ENCODE measurements at regions not wholly inside any gene's neighbourhood (a gene's known extent, or its start where the extent isn't known, plus 50 kb on each side); places are given as distances from the start of the nearest gene placed in this dataset.
"Not testable (repeated sequence)": the region's sequence is repeated elsewhere in the genome, so short reads cannot be mapped to it uniquely, and the experiment has no call there.

DNA sequence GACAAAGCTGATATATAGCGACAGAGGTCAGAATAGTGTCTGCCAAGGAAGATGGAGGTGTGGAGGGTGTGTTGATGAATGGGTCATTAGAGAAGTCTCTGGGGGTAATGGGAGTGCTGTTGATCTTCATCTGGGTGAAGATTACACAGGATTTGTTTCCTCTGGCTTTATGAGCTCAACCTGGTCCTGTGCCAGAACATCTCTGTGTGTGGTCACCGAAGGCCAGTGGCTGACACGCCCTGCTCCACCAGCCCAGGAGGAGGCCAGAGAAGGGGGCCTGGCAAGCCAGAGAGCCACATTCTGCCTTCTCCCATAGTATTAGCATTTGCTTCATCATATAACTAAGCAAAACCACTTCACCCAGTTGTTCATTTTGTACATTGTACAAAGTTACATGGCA is 121.1 kb downstream of the ZNF621 start:
- DNase-seq (ENCODE audit: low read depth in 2 of 2), result no peak

DNA sequence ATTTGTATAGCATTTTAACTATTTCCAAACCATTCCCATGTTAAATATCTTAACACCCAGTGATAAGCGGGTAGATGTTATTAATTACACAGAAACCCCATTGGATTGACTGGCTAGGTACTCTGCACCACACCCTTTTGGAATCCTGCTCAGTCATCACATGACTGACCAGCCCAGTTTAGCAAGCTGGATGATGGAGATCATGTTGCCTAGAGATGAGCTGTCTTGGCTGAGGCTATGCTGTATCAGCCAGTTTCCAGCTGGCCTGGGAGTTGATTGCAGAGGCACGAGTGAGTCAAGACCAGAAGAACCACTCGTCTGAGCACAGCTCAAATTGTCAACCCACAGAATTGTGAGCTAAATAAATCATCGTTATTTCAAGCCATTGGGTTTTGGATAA is 124.6 kb downstream of the ZNF621 start:
- DNase-seq (ENCODE audit: low read depth in 2 of 2), result no peak

DNA sequence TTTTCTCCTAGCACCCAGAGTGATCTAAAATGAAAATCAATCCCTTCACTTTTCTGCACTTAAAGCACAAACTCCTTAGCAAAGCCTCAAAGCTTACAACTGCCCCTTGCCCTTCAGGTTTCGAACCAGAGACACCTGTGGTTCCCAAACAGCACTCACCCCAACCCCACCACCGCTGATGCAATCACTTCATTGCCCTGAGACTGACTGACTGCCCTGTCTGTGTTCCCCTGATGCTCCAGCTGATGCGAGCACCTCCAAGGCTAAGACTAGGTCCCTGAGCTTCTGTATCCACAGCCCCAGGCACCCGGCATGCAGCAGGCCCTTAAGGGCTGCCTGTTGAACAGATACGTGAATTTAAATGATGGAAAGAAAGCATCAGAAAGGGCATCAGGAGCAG is 127.3 kb downstream of the ZNF621 start:
- DNase-seq (ENCODE audit: low read depth in 2 of 2), result no peak

DNA sequence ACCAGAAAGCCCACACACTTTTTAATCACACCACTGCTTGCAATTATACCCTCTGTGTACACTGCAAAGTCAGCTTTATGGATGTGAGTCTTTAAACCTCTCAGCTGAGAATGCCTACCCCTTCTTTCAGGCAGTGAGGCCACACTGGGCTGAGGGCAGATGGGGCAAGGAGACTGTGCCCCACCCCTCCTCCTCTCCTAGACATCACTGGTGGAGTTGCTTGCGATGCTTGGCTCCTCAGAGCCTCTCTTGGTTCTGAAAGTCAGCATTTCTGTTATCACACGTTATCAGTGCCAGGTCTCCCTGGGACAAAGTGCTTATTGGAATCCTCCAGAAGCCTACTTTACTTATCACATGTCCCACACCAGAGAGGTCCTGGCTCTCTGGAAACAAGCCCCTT is 128.2 kb downstream of the ZNF621 start:
- no peak for DNase-seq (ENCODE audit: low read depth in 2 of 2)

DNA sequence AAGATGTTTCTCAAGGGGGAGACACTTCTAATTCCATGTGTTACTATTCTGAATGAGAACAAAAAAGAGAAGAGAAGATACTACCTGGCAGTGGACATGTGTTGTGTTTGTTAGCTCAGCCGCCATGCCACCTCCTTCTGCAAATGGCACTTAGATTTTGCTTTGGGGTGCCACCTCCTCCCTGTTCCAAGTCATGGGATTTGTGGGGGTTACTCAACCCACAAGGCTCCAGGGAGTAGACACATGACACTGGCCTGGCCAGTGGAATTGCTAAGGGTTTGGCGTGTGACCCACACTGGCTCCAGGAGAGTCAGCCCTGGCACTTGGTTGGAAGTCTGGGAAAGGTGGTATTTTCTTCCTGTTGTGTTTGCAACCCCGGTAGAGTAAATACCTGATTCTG is 129.1 kb downstream of the ZNF621 start:
- DNase-seq (ENCODE audit: low read depth in 2 of 2), result no peak

DNA sequence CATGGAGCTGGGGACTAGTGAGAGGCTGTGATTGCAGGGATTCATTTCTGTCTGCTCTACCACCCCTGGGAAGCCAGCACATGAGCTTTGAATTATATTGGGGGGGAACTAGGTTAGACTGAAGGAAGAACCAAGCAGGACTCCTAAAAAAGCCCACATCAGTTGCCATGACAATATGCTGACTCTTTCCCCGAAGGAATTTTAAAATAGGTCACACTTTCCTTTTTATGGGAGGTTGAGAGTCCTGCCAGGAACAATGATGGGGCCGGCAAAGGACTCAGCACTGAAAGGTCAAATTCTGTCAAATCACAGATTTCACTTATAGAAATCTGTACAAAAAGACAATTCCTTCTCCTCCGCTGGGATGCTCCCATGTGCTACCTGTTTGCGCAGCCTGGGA is 130.8 kb downstream of the ZNF621 start:
- DNase-seq (ENCODE audit: low read depth in 2 of 2), result no peak

DNA sequence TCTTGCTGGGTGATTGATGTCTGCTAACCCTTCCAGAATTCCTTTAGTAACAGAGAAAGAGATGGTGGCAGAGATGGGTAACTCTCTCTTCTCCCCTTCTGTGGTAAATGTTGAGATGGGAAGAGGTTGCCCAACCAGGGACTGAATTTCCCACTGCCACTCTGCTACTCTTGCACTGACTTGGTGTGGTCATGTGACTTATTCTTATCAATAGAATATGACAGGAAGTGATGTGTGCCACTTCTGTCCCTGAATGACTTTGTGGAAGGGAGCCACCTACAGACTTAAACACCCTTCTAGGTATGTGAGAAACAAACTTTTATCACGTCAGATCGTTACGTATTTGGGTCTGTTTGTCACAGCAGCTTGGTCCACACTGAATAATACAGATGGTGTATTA is 132.9 kb downstream of the ZNF621 start:
- DNase-seq (ENCODE audit: low read depth in 2 of 2), result no peak

DNA sequence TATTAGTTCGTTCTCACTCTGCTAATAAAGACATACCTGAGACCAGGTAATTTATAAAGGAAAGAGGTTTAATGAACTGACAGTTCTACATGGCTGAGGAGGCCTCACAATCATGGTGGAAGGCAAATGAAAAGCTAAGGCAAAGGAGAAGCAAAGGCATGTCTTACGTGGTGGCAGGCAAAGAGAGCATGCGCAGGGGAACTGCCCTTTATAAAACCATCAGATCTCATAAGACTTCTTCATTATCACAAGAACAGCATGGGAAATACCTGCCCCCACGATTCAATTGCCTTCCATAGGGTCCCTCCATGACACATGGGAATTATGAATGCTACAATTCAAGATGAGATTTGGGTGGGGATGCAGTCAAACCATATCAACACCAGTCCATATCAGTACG is 133.5 kb downstream of the ZNF621 start:
- no peak for DNase-seq (ENCODE audit: low read depth in 2 of 2)

DNA sequence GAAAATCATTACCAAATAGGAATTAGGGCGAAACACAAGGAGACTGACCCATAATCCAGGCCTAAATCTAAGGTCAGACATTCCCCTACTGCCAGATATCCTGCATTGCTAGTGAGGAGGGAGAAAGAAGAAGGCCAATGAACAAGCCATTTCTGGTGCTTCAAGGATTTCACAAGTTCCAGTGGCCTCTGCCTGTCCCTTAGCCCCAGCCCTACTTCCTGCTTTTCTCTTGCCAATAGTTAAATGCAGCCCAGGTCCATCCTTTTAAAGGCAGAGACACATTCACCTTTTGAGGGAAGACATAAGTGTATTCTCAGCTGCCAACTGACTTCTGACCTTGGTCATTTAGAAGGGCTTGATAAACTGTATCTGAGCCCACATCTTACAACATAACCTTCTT is 135.8 kb downstream of the ZNF621 start:
- no peak for DNase-seq (ENCODE audit: low read depth in 2 of 2)

DNA sequence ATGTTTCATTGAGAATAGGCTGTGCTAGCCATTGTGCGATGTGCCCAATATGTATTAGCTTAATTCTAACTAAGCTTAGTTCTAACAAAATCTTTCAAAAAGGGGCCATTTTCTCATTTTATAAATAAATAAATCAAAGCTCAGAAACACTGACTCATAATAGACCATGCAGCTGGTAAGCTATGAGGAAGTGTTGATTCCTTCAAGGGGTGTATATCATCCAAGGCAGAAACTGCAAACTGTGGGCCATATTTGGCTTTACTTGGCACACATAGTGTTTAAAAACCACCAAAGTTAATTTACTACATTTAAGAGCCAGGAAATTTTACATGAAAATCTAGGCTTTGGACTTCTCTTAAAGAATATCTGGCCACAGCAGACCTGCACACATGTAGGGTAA is 136.5 kb downstream of the ZNF621 start:
- DNase-seq (ENCODE audit: low read depth in 2 of 2), result no peak

DNA sequence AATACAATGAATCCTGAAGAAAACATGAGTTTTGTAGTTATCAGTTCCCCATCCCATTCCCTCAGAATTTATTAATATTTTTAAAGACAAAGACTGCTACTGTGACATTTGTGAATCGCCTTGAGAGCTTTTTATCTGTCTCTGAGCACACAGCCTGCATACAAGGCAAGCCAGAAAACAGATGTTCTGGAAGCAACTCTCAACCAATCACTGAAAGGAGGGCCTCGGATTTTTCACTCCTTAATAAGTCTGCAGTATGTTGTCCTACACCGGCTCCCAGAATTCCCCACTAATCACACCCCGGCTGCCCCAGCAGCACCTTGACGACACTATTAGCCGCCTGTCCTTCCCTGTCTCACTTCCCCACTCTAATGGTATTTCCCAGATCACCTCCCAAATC is 138.5 kb downstream of the ZNF621 start:
- DNase-seq (ENCODE audit: low read depth in 2 of 2), result no peak

DNA sequence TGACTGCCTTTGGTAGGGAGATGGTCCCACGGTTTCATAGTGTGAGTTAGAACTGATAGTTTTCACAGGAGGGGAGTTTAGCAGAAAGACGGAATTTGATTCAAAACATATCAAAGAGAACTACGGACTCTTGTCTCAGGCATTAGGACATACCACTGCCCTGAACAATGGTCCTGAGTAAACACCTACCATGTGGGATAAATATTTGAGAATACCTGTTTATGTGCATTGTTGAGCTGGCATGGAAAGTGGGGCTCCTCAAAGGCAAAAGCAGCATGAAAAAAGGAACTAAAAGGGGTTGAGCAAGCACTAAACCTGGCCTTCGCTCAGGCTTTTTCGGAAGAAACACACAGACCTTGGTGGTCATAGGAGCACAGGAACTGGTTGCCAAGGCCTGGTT is 144.4 kb downstream of the ZNF621 start:
- DNase-seq (ENCODE audit: low read depth in 2 of 2), result no peak

DNA sequence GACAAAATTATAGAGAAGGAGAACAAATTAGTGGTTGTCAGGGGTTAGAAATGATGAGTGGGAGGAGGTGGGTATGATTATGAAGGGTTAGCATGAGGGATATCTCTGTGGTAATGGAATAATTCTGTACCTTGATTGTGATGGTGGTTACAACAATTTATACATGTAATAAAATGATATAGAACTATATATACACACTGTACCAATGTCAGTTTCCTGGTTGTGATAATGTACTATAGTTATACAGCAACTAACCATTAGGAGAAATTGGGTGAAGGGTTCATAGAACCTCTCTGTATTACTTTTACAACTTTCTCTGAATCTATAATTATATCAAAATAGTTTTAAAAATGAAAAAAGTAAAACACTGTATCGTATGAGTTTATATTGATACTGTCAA is 148.1 kb downstream of the ZNF621 start:
- DNase-seq (ENCODE audit: low read depth in 2 of 2), result no peak

DNA sequence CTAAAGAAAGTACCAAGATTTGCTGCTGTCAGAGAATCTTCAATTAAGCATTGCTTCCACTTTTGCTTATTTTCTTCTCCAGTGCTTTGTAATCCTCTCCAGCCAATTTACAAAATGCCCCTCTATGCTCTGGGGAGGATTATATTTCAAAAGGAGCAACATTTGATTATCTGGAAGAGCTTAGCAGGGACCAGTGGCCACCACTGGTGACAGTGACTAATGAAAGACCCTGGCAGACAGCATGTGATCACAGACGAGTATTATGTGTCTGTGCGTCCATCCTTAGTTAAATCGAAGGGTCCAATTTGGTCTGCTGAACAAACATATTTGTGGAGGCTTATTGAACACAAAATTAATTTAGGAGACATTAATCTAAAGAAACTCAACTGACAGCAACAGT is 152.6 kb downstream of the ZNF621 start:
- no peak for DNase-seq (ENCODE audit: low read depth in 2 of 2)

DNA sequence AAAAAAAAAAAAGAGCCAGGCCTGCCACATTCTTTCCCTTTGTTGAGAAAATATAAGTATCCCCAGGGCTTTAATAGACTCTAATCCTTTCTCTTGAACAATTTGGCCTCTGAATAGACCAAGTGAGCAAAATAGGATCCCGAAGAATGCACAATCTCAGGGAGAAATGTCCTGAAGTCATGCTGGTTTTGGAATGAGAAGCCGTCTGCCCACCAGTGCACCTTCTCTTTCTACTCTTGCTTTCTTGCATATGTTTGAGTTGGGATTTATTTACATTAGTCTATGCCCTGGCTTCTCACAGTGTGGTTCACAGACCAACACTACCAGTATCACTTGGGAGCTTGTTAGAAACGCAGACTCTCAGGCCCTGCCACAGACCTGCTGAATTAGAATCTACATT is 153.0 kb downstream of the ZNF621 start:
- no peak for DNase-seq (ENCODE audit: low read depth in 2 of 2)

DNA sequence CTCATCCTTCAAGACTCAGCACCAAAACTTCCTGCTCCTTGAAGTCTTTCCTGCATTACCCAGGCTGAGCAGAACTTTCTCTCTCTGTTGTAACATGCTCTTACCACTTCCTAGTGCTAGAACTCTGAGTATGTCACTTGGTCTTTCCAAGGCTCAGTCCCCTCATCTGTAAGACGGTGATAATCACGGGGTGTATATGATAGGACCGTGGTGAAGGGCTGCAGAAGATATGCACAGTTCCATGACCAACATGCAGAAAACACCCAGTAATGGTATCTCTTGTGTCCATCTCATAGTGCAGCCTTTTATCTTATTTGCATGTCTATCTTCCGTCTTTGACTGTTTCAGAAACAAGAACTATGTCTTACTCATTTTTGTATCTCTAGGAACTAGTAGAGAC is 154.5 kb downstream of the ZNF621 start:
- DNase-seq (ENCODE audit: low read depth in 2 of 2), result no peak

DNA sequence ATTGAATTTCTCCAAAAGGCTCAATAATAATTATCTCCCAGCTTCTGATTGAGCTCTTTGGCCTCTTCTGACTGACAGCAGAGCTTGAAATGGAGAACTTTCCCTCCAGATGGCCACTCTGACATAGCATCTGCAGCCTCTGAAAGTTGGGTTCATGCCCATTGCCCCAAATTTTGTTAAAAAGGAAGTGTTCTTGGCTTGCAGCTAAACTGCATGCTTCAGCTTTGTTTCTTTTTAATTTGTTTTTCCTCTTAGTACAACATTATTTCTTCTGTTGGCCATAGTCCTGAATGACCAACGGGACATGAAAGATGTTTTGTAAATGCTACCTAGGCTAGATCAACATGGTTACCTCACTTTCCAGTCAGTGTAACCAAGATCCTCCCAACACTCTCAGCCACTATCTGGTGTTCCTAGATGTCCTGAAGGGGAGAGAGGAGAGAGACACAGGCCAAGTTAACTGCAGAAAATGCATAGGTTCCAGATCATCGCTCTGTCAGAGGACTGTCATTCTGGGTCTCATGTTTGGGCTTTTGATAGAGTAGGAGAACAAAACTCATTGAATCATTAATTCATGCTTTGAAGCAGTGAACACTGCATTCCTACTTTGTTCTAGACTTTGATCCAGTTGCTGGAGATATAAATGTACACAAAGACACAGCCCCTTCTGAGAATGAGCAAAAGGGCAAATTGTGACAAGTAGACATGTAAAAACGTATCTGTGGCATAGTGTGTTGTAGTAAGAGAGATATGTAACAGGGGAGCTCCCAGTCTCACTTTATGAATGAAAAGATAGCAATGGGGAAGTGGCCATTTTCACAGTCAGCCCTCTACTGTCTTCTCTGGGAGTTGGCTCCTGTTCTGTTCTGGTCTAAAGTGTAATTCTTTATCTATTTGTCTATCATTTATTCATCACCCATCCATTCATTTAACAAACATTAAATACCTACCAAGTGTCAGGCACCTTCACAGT is 156.2 kb downstream of the ZNF621 start:
- no peak for DNase-seq (ENCODE audit: low read depth in 2 of 2)

DNA sequence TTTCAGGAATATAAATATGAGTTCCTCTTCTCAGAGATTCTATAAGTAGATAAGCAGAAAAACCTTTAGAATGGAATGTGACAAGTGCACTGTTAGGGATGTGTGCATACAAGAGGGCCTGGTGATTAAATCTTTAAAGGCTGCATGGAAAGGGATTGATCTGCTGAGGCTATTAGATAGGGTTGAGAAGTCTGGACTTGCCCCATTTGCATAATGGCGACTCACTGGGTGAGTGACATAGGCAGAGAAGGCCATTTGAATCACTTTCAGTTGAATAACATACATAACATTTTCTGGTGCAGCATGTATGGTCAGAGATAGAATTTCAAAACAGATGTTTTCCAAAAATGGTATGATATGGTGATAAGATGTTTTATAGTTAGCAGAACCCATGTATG is 156.9 kb downstream of the ZNF621 start:
- DNase-seq (ENCODE audit: low read depth in 2 of 2), result no peak

DNA sequence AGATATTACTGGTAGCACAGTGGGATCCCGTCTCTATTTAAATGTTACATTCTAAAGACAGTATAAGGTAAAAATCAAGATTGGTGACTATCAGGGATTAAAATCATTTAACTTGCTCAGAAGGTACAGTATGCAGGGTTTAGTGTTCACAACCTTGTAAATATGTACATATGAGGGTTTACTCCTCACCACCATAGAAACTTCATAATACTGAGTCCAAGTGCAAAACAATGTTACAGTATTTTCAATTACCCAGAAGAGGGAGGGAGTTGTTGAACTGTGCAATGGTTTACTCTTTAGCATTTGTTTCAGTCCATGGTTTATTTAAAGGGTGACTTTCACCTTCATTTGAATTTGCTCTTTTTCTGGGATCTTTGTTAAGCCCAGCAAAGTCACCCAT is 165.1 kb downstream of the ZNF621 start:
- DNase-seq (ENCODE audit: low read depth in 2 of 2), result no peak

DNA sequence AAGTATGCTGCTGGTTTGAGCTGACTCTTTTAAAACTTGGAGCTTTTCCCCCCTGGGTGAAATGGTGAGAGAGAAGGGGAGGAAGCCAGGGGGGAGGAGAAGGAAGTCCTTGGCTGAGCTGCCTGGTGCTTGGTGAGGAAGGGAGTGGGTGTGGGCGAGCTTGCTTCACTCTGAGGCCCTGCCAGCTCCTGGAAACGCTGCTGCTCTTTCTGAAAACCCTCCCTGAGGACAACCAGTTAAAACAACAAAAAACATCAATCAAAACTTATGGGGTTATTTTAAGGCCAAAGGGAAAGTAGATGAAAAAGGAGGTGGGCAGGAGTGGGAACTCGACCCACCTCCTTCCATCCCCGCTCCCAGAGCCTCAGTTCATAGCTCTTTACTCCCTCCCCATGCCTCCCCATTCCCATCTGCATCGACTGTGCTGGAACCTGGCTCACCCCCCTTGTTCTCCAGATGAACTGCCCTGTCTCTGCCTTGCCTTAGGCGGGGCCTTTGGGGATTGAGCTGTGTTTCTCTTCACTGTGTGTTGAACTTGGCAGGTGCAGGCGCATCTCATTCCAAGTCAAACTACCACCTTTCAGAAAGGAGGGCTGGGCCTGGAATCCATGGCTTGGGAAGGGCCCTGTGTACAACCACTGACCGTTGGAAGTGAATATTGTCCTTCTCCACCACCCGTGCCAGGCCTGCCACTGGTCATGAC is 166.1 kb downstream of the ZNF621 start:
- no peak for DNase-seq (ENCODE audit: low read depth in 2 of 2)

DNA sequence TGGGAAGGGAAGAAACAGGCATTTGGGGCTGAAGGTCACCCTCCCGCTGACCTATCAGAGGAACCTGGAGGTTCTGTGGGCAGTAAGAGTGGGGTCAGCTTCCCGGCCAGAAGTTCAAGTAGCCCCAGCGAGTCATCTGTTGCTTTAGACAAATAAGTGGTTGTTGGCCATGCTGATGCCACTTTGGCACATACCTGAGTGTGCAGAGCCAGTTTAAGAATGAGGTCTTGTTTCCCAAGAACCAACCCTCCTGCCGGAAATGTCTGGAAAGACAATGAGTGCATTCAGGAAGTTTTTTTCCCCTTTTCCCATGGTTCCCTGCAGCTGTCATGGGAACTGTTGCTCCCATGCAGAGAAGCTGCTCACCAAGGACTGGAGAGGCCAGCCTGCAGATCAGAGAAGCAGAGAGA is 166.7 kb downstream of the ZNF621 start:
- DNase-seq (ENCODE audit: low read depth in 2 of 2), result no peak

DNA sequence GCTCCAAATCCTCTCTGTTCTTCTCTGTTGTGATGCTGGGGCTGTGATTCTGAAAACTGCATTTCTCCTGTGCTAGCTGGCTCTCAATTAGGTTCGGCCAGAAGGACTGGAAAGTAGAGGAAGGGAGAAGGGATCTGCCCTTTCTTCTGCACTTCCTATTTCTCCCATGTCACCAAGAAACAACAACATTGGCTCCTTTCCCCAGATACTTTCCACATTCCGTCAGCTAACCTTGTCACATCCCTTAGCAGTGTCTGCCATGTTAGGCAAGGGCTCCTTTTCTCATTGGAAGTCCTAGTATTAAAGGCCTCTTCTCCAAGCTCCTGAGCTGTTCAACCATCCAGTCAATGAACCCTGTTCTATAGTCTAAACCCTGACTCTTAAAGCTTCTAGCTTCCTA is 171.1 kb downstream of the ZNF621 start:
- no peak for DNase-seq (ENCODE audit: low read depth in 2 of 2)

DNA sequence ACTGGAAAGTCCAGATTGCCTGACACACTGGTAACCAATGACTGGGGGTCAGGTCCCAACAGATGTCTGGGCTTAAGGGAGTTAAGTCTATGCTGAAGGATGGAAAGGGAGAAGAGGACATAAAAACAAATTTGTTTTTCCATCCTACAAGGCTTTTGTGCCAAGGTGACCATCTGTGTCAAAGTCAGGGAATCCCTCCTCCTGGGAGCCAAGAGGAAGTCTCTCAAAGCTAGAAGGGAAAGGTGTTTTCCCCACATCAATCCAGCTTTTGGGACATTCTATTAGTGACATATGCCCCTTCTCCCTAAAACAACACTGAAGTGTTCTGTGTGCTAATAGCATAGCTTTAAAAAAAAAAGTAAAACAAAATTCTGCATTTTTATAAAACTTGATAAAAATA is 173.9 kb downstream of the ZNF621 start:
- DNase-seq (ENCODE audit: low read depth in 2 of 2), result not testable (repeated sequence)

All from stimulated activated CD8-positive, alpha-beta memory T cell treated with anti-CD3 and anti-CD28 coated beads, Interleukin-7, amount 100 ng/mL, for 4 hours (primary cell).